GM12878 (cell line): ENCODE measurements at regions not wholly inside any gene's neighbourhood (a gene's known extent, or its start where the extent isn't known, plus 50 kb on each side); places are given as distances from the start of the nearest gene placed in this dataset.

Experiments
- ATAC-seq: fragments of 200-7000 bp; cut with Tn5 transposase; 3 replicates; pipeline ENCODE4 v1.9.1; 2020; ENCODE audit warnings: mild to moderate bottlenecking, moderate library complexity
- BruUV-seq: library from RNA; stranded (reverse); fragments of 400-500 nt; replicated peaks from 2 replicates; lab custom pipeline; 2021; lab: Mats Ljungman, UMichigan
- CTCF ChIA-PET: fragments of 300-600 bp; sonication (Branson Sonifier 250); formaldehyde crosslinking; extraction: SDS; loops from one replicate; lab custom pipeline; 2021; ENCODE audit warnings: inconsistent platforms; lab: Yijun Ruan, JAX
- POLR2A ChIA-PET: fragments of 350-600 bp; formaldehyde crosslinking; extraction: SDS; loops from one replicate; lab custom pipeline; 2021; ENCODE audit warnings: inconsistent platforms; lab: Charles Lee
- RAD21 ChIA-PET: fragments of 300-600 bp; sonication (Branson Sonifier 250); formaldehyde crosslinking; loops from one replicate; lab custom pipeline; 2023; ENCODE audit warnings: antibody characterized with exemption; ENCODE audit not compliant: unreplicated experiment; lab: Charles Lee
- SMC1A ChIA-PET: fragments of 300-600 bp; sonication (Branson Sonifier 250); formaldehyde crosslinking; loops from one replicate; lab custom pipeline; 2023; ENCODE audit not compliant: unreplicated experiment, uncharacterized antibody; lab: Charles Lee
- DNase-seq: peaks from one replicate; pipeline ENCODE4 v3.0.0-alpha.2; 2011; ENCODE audit warnings: low read depth, low spot score
- FAIRE-seq: peaks from 3 replicates; lab custom pipeline; 2011; peaks lifted over from hg19 to GRCh38; lab: Jason Lieb, UNC
- H2AFZ ChIP-seq: 2 replicates; pipeline ENCODE4 v1.6.0; 2011; ENCODE audit warnings: low read depth, low read length, control low read depth; ENCODE audit not compliant: control insufficient read depth
- H3K27ac ChIP-seq: 2 replicates; pipeline ENCODE4 v1.5.1; 2011; ENCODE audit warnings: control low read depth; ENCODE audit not compliant: control insufficient read depth, insufficient read depth
- H3K27me3 ChIP-seq, 2 experiments: replicated peaks in 1 of 2; 2 replicates each; pipeline versions ENCODE4 v1.6.0 to v1.6.1; 2011; ENCODE audit warnings: low read length in 1 of 2; ENCODE audit not compliant: control insufficient read depth in 2 of 2, insufficient read depth in 2 of 2
- H3K36me3 ChIP-seq, 2 experiments: 2 replicates each; pipeline ENCODE4 v1.5.1; 2011; ENCODE audit warnings: low read length in 1 of 2; ENCODE audit not compliant: control insufficient read depth in 2 of 2, insufficient read depth in 2 of 2
- H3K4me1 ChIP-seq: 2 replicates; pipeline ENCODE4 v1.6.1; 2011; ENCODE audit warnings: mild to moderate bottlenecking, low read length, moderate library complexity, mixed read lengths; ENCODE audit not compliant: control insufficient read depth, insufficient read depth
- H3K4me2 ChIP-seq: 2 replicates; pipeline ENCODE4 v1.6.0; 2011; ENCODE audit warnings: control low read depth; ENCODE audit not compliant: control insufficient read depth, insufficient read depth
- H3K4me3 ChIP-seq: fragments of 200-600 bp; sonication (generic); 2 replicates; pipeline ENCODE4 v1.5.1; 2016
- H3K79me2 ChIP-seq: 2 replicates; pipeline ENCODE4 v1.6.0; 2011; ENCODE audit warnings: low read length; ENCODE audit not compliant: control insufficient read depth, insufficient read depth
- H3K9ac ChIP-seq: 2 replicates; pipeline ENCODE4 v1.8.0; 2011; ENCODE audit warnings: low read length, control low read depth, mixed read lengths; ENCODE audit not compliant: control insufficient read depth, insufficient read depth
- H3K9me3 ChIP-seq: replicated peaks from 3 replicates; pipeline ENCODE4 v1.5.1; 2011; ENCODE audit warnings: mild to moderate bottlenecking, low read length; ENCODE audit not compliant: control insufficient read depth, insufficient read depth
- H4K20me1 ChIP-seq: 2 replicates; pipeline ENCODE4 v1.6.0; 2011; ENCODE audit not compliant: control insufficient read depth, insufficient read depth
- CHD2 ChIP-seq: IDR thresholded peaks from 2 replicates; pipeline ENCODE4 v1.6.1; 2011; ENCODE audit warnings: low read depth, low read length, improper control_type of control experiment, borderline replicate concordance
- GATAD2B ChIP-seq: fragments of 450-650 bp; conservative IDR thresholded peaks from 2 replicates; pipeline ENCODE4 v1.6.1; 2017; ENCODE audit warnings: low read depth, mild to moderate bottlenecking, moderate library complexity
- MEF2A ChIP-seq: IDR thresholded peaks from 2 replicates; pipeline ENCODE4 v1.6.1; 2011; ENCODE audit warnings: low read depth, mild to moderate bottlenecking, low read length, moderate library complexity; ENCODE audit not compliant: insufficient read depth
- MYC ChIP-seq: IDR thresholded peaks from 2 replicates; pipeline ENCODE4 v1.6.1; 2011; ENCODE audit warnings: mild to moderate bottlenecking, low read length, moderate library complexity, inconsistent platforms; ENCODE audit not compliant: insufficient read depth, insufficient replicate concordance, insufficient read length, severe bottlenecking
- NR2C2 ChIP-seq: IDR thresholded peaks from 2 replicates; pipeline ENCODE4 v1.6.1; 2011; ENCODE audit warnings: borderline replicate concordance, low read depth; ENCODE audit not compliant: control insufficient read depth, insufficient read length
- PAX5 ChIP-seq: IDR thresholded peaks from 2 replicates; pipeline ENCODE4 v1.6.1; 2011; ENCODE audit warnings: low read depth, low read length, borderline replicate concordance
- RBBP5 ChIP-seq: fragments of 200-600 bp; sonication (generic); conservative IDR thresholded peaks from 2 replicates; pipeline ENCODE4 v1.6.1; 2016
- RELA ChIP-seq: fragments of 450-650 bp; IDR thresholded peaks from 2 replicates; pipeline ENCODE4 v1.8.0; 2014; ENCODE audit warnings: borderline replicate concordance; ENCODE audit not compliant: partially characterized antibody
- STAT3 ChIP-seq: IDR thresholded peaks from 2 replicates; pipeline ENCODE4 v1.6.1; 2011; ENCODE audit warnings: low read depth, low read length, improper control_type of control experiment
- WGBS: methylation state at CpG from one replicate; pipeline ENCODE4 v1.1.6; 2016; ENCODE audit warnings: low lambda C conversion rate; ENCODE audit not compliant: insufficient replicate concordance, insufficient coverage; ENCODE audit errors: missing lambda C conversion rate; 5-methylcytosine and 5-hydroxymethylcytosine counted together
- in situ Hi-C: fragments of 300-500 bp; cut with MboI; formaldehyde crosslinking; loops from 9 replicates; pipeline ENCODE4 v1.14.3; 2018; ENCODE audit warnings: mixed read lengths
- intact Hi-C: fragments of 100-400 bp; cut with micrococcal nuclease; formaldehyde crosslinking; loops from one replicate; pipeline ENCODE4 v1.14.2; 2022; ENCODE audit not compliant: unreplicated experiment
- TF ChIP-seq, protein P1 (sequence below): IDR thresholded peaks from 2 replicates; pipeline ENCODE4 v1.6.1; 2012; ENCODE audit warnings: low read depth, low read length, improper control_type of control experiment
- TF ChIP-seq, protein P2 (sequence below): fragments of 450-650 bp; IDR thresholded peaks from 2 replicates; pipeline ENCODE4 v1.6.1; 2017; ENCODE audit warnings: mild to moderate bottlenecking, moderate library complexity
- TF ChIP-seq, protein P3 (sequence below): fragments of 150-350 bp; IDR thresholded peaks from 2 replicates; pipeline ENCODE4 v1.6.1; 2014; ENCODE audit warnings: mild to moderate bottlenecking, low read depth, low read length

DNA sequence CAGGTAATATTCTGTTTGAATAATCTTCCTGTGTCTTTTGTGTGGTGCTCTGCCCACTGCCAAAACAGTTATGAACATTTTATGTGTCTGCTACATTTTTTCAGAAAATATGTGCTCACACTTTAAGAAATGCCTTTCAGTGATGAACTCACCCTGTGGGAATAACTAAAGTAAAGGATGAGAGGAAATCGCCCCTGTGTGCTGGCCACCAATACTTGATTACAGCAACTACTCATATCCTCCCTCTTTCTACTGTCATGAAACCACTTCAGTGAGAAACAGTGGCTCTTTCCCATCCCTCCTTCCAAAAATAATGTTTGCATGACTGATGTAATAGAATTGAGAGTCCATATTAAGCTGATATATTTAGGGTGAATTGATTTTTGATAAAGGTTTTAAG, 900.9 kb downstream of the RAB28 start:
- no peak overlapping the region for H3K4me3 ChIP-seq
- FAIRE-seq: no peak
- H3K79me2 ChIP-seq: no peaks in the 10 kb centered on the region
- RAD21 ChIA-PET: no interaction called here
- no peak for TF ChIP-seq MYC
- no peak for TF ChIP-seq NR2C2
- TF ChIP-seq MEF2A: no peak
- no peak for TF ChIP-seq STAT3
- TF ChIP-seq, protein P1, sequence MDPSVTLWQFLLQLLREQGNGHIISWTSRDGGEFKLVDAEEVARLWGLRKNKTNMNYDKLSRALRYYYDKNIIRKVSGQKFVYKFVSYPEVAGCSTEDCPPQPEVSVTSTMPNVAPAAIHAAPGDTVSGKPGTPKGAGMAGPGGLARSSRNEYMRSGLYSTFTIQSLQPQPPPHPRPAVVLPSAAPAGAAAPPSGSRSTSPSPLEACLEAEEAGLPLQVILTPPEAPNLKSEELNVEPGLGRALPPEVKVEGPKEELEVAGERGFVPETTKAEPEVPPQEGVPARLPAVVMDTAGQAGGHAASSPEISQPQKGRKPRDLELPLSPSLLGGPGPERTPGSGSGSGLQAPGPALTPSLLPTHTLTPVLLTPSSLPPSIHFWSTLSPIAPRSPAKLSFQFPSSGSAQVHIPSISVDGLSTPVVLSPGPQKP: no peak
- no peak for TF ChIP-seq RELA
- no peak for TF ChIP-seq CHD2
- CTCF ChIA-PET: no interaction called here
- no peak overlapping the region for H3K27ac ChIP-seq
- BruUV-seq: no TSS peak
- SMC1A ChIA-PET: interaction anchor here (1.6 kb wide), 1 partner anchor 19 kb away, joined by 4 read pairs; no protein-coding TSS in a partner anchor
- no peak for DNase-seq
- H2AFZ ChIP-seq: no peak overlapping the region
- in situ Hi-C loops: no loop called here
- H3K36me3 ChIP-seq: no peaks in the 10 kb centered on the region
- no peak overlapping the region for H3K4me2 ChIP-seq
- H4K20me1 ChIP-seq: no peaks in the 10 kb centered on the region
- H3K4me1 ChIP-seq: no peaks in the 10 kb centered on the region
- 27% methylated on average over 1 of the region's 1 CpG for WGBS
- no peaks in the 10 kb centered on the region for H3K9me3 ChIP-seq
- POLR2A ChIA-PET: no interaction called here
- H3K27me3 ChIP-seq: no peaks in the 10 kb centered on the region
- H3K9ac ChIP-seq: no peak overlapping the region
- intact Hi-C loops: no loop called here
- no peak for ATAC-seq

DNA sequence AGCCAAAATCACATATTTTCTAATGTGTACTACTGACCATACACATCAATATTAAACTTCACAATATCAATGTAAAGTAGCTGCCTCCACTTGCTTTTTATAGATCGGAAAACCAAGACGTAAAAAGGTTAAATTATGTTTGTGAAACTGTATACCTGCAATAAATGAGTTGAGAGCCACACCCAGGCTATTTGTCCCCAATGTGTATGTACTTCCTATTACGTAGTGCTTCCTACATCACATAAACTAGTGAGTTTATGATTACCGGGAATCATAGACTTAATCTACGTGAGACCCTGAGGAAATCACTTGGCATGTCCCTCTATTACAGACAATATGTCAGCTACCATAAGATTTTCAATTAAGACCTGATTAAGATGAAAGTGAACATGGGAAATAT, 903.4 kb downstream of the RAB28 start:
- ChIA-PET CTCF (no interaction called here), SMC1A (interaction anchor here (1.4 kb wide), 1 partner anchor 10 kb away, joined by 3 read pairs; no protein-coding TSS in a partner anchor), POLR2A (no interaction called here), RAD21 (no interaction called here)
- no peaks in the 10 kb centered on the region for H3K4me1 ChIP-seq
- no peaks in the 10 kb centered on the region for H4K20me1 ChIP-seq
- no peaks in the 10 kb centered on the region for H3K36me3 ChIP-seq
- no peaks in the 10 kb centered on the region for H3K9me3 ChIP-seq
- FAIRE-seq (no peak), DNase-seq (no peak), ATAC-seq (no peak)
- 23% methylated on average over 5 of the region's 5 CpGs for WGBS
- no peak overlapping the region for H3K9ac ChIP-seq
- in situ Hi-C loops (no loop called here), intact Hi-C loops (no loop called here)
- no peaks in the 10 kb centered on the region for H3K27me3 ChIP-seq
- no peaks in the 10 kb centered on the region for H3K79me2 ChIP-seq
- H3K4me2 ChIP-seq: no peak overlapping the region
- H3K4me3 ChIP-seq: no peak overlapping the region
- BruUV-seq: no TSS peak
- no peak overlapping the region for H3K27ac ChIP-seq
- no peak overlapping the region for H2AFZ ChIP-seq
- TF ChIP-seq GATAD2B (no peak), PAX5 (no peak), RBBP5 (no peak)
- TF ChIP-seq, protein P2, sequence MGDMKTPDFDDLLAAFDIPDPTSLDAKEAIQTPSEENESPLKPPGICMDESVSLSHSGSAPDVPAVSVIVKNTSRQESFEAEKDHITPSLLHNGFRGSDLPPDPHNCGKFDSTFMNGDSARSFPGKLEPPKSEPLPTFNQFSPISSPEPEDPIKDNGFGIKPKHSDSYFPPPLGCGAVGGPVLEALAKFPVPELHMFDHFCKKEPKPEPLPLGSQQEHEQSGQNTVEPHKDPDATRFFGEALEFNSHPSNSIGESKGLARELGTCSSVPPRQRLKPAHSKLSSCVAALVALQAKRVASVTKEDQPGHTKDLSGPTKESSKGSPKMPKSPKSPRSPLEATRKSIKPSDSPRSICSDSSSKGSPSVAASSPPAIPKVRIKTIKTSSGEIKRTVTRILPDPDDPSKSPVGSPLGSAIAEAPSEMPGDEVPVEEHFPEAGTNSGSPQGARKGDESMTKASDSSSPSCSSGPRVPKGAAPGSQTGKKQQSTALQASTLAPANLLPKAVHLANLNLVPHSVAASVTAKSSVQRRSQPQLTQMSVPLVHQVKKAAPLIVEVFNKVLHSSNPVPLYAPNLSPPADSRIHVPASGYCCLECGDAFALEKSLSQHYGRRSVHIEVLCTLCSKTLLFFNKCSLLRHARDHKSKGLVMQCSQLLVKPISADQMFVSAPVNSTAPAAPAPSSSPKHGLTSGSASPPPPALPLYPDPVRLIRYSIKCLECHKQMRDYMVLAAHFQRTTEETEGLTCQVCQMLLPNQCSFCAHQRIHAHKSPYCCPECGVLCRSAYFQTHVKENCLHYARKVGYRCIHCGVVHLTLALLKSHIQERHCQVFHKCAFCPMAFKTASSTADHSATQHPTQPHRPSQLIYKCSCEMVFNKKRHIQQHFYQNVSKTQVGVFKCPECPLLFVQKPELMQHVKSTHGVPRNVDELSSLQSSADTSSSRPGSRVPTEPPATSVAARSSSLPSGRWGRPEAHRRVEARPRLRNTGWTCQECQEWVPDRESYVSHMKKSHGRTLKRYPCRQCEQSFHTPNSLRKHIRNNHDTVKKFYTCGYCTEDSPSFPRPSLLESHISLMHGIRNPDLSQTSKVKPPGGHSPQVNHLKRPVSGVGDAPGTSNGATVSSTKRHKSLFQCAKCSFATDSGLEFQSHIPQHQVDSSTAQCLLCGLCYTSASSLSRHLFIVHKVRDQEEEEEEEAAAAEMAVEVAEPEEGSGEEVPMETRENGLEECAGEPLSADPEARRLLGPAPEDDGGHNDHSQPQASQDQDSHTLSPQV: no peak
- TF ChIP-seq, protein P3, sequence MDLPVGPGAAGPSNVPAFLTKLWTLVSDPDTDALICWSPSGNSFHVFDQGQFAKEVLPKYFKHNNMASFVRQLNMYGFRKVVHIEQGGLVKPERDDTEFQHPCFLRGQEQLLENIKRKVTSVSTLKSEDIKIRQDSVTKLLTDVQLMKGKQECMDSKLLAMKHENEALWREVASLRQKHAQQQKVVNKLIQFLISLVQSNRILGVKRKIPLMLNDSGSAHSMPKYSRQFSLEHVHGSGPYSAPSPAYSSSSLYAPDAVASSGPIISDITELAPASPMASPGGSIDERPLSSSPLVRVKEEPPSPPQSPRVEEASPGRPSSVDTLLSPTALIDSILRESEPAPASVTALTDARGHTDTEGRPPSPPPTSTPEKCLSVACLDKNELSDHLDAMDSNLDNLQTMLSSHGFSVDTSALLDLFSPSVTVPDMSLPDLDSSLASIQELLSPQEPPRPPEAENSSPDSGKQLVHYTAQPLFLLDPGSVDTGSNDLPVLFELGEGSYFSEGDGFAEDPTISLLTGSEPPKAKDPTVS: no peak
